ENCODE measurements at regions not wholly inside any gene's neighbourhood (a gene's known extent, or its start where the extent isn't known, plus 50 kb on each side); places are given as distances from the start of the nearest gene placed in this dataset.

DNA sequence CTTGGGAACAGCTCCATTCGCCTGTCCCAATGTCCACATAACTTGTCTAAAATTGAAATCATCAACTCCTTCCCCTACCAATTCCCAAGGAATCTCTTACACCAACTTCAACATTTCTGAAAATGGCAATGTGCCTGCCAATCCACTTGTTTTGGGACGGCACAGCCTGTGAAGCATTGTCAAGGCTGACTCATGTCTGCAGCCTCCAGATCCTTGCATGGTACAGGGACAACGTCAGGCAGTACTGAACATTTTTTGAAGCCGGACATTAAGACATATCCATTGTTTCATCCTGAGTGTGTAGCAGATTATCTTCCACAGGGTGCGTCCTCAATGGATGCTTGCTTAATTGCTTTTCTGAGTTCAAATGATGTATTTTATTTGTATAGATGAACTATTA lies 794.1 kb downstream of the BCL11B start:
- CTCF ChIA-PET: no interaction called here
- no TSS peak for BruUV-seq (replicated peaks)

More for the DNA sequence above, 794.1 kb downstream of the BCL11B start:
- Histone ChIP-seq H2BK15ac (ENCODE audit: low read depth, low read length) (no peak overlapping the region), H2BK20ac (ENCODE audit: low read depth, low read length) (no peak overlapping the region), H3K79me1 (ENCODE audit: low read depth in 1 of 2, low read length in 2 of 2) (no peaks in the 10 kb centered on the region), H3K9me1 (ENCODE audit: insufficient read depth, low read length) (no peaks in the 10 kb centered on the region), H2AFZ (replicated peaks; ENCODE audit: low read length, poor library complexity) (no peak overlapping the region), H2BK5ac (ENCODE audit: low read depth, low read length, poor library complexity, severe bottlenecking) (no peak overlapping the region), H4K91ac (ENCODE audit: insufficient read depth, low read depth, low read length) (no peak overlapping the region), H3K18ac (ENCODE audit: low read depth, low read length) (no peak overlapping the region), H3K4me2 (ENCODE audit: low read depth, low read length) (no peak overlapping the region), H3K56ac (ENCODE audit: extremely low read depth, insufficient read depth, low read length) (no peak overlapping the region), H4K20me1 (ENCODE audit: insufficient read depth, low read length) (no peaks in the 10 kb centered on the region), H3K4me3 (ENCODE audit: insufficient read depth, low read depth, low read length) (no peak overlapping the region), H2BK120ac (ENCODE audit: low read depth, low read length) (no peak overlapping the region), H4K8ac (ENCODE audit: low read depth in 2 of 2, low read length in 2 of 2) (no peak overlapping the region), H3K9ac (ENCODE audit: low read depth, low read length) (no peak overlapping the region), H2AK5ac (ENCODE audit: low read depth, low read length) (no peak overlapping the region), H3K27ac (ENCODE audit: insufficient read depth, low read length) (no peak overlapping the region), H3K14ac (replicated peaks; ENCODE audit: low read depth, low read length) (no peak overlapping the region), H3K27me3 (ENCODE audit: control insufficient read depth, insufficient read depth, low read length) (no peaks in the 10 kb centered on the region), H3K36me3 (ENCODE audit: control insufficient read depth, insufficient read depth, low read length) (no peaks in the 10 kb centered on the region), H3K4me1 (ENCODE audit: control insufficient read depth, insufficient read depth, low read length) (no peaks in the 10 kb centered on the region), H2AK9ac (replicated peaks; ENCODE audit: low read depth, low read length, poor library complexity) (no peak overlapping the region), H3K23ac (ENCODE audit: low read depth, low read length) (no peak overlapping the region), H4K5ac (ENCODE audit: low read depth, low read length) (no peak overlapping the region), H3K4ac (ENCODE audit: low read depth, low read length) (no peak overlapping the region), H3K9me3 (ENCODE audit: control insufficient read depth, insufficient read depth, low read length) (peaks cover 15% of the 10 kb centered on the region)
- no peak for TF ChIP-seq MAZ (IDR thresholded peaks at IDR 0.05; ENCODE audit: borderline replicate concordance, low read depth, low read length)
- no peak for TF ChIP-seq POLR2A (IDR thresholded peaks at IDR 0.05; ENCODE audit: low read depth, low read length)
- no peak for TF ChIP-seq USF2 (IDR thresholded peaks at IDR 0.05; ENCODE audit: low read depth, low read length)
- no peak for TF ChIP-seq NFE2L2 (IDR thresholded peaks at IDR 0.05; ENCODE audit: low read depth, low read length)
- TF ChIP-seq, protein P1, sequence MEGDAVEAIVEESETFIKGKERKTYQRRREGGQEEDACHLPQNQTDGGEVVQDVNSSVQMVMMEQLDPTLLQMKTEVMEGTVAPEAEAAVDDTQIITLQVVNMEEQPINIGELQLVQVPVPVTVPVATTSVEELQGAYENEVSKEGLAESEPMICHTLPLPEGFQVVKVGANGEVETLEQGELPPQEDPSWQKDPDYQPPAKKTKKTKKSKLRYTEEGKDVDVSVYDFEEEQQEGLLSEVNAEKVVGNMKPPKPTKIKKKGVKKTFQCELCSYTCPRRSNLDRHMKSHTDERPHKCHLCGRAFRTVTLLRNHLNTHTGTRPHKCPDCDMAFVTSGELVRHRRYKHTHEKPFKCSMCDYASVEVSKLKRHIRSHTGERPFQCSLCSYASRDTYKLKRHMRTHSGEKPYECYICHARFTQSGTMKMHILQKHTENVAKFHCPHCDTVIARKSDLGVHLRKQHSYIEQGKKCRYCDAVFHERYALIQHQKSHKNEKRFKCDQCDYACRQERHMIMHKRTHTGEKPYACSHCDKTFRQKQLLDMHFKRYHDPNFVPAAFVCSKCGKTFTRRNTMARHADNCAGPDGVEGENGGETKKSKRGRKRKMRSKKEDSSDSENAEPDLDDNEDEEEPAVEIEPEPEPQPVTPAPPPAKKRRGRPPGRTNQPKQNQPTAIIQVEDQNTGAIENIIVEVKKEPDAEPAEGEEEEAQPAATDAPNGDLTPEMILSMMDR (conservative IDR thresholded peaks at IDR 0.05; ENCODE audit: low read depth, low read length): no peak
- TF ChIP-seq, protein P2, sequence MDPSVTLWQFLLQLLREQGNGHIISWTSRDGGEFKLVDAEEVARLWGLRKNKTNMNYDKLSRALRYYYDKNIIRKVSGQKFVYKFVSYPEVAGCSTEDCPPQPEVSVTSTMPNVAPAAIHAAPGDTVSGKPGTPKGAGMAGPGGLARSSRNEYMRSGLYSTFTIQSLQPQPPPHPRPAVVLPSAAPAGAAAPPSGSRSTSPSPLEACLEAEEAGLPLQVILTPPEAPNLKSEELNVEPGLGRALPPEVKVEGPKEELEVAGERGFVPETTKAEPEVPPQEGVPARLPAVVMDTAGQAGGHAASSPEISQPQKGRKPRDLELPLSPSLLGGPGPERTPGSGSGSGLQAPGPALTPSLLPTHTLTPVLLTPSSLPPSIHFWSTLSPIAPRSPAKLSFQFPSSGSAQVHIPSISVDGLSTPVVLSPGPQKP (IDR thresholded peaks at IDR 0.05; ENCODE audit: borderline replicate concordance, low read depth, low read length): no peak
- TF ChIP-seq RAD21 (IDR thresholded peaks at IDR 0.05; ENCODE audit: low read length): no peak
- TF ChIP-seq CHD1 (IDR thresholded peaks at IDR 0.05; ENCODE audit: low read depth, low read length): no peak
- TF ChIP-seq RFX5 (IDR thresholded peaks at IDR 0.05; ENCODE audit: low read depth, low read length): no peak
- TF ChIP-seq SMC3 (IDR thresholded peaks at IDR 0.05; ENCODE audit: low read depth, low read length): no peak
- TF ChIP-seq RCOR1 (IDR thresholded peaks at IDR 0.05; ENCODE audit: insufficient replicate concordance, low read length): no peak
- no peak for TF ChIP-seq MXI1 (IDR thresholded peaks at IDR 0.05; ENCODE audit: borderline replicate concordance, low read depth, low read length)
- no peak for TF ChIP-seq BHLHE40 (IDR thresholded peaks at IDR 0.05; ENCODE audit: low read depth, low read length)
- no peak for TF ChIP-seq MAFK (IDR thresholded peaks at IDR 0.05; ENCODE audit: low read depth, low read length)
- no peak for TF ChIP-seq CEBPB (IDR thresholded peaks at IDR 0.05; ENCODE audit: low read depth, low read length)
- no peak for TF ChIP-seq FOS (IDR thresholded peaks at IDR 0.05; ENCODE audit: low read depth, low read length)
- intact Hi-C loops (cut with micrococcal nuclease) (no loop called here), dilution Hi-C loops (cut with HindIII; ENCODE audit: low sequenced_read_pairs, unreplicated experiment) (no loop called here), in situ Hi-C loops (cut with MboI; ENCODE audit: low sequenced_read_pairs) (no loop called here)
- no CpG with 5 or more reads among the region's 5 CpGs for WGBS, 2 experiments (ENCODE audit: extremely low coverage in 2 of 2, insufficient read length in 1 of 2)
- POLR2A ChIA-PET (ENCODE audit: unreplicated experiment): no interaction called here
- DNase-seq (no peak), ATAC-seq (ENCODE audit: low read depth) (no peak)

Data from IMR-90 (cell line).